Keratinocyte (primary cell): ENCODE measurements at regions not wholly inside any gene's neighbourhood (a gene's known extent, or its start where the extent isn't known, plus 50 kb on each side); places are given as distances from the start of the nearest gene placed in this dataset.

ENCODE experiments used
- DNase-seq: peaks from one replicate; pipeline ENCODE4 v3.0.0-alpha.2; 2011; ENCODE audit warnings: low read depth, missing footprints, low spot score
- FAIRE-seq: peaks from 2 replicates; lab custom pipeline; 2011; peaks lifted over from hg19 to GRCh38; lab: Jason Lieb, UNC
- H2AFZ ChIP-seq: 2 replicates; pipeline ENCODE4 v1.6.0; 2012; ENCODE audit warnings: low read length, control low read depth, inconsistent platforms; ENCODE audit not compliant: control insufficient read depth
- H3K27ac ChIP-seq: 2 replicates; pipeline ENCODE4 v1.5.1; 2011; ENCODE audit warnings: low read length; ENCODE audit not compliant: control insufficient read depth, insufficient read depth
- H3K27me3 ChIP-seq: 3 replicates; pipeline ENCODE4 v1.6.0; 2011; ENCODE audit warnings: low read length; ENCODE audit not compliant: control insufficient read depth, insufficient read depth; ENCODE audit errors: extremely low read depth
- H3K36me3 ChIP-seq, 2 experiments: 2 replicates in 1 of 2; 3 replicates in 1 of 2; pipeline ENCODE4 v1.5.1; 2011; ENCODE audit warnings: low read length in 2 of 2, mild to moderate bottlenecking in 1 of 2; ENCODE audit not compliant: control insufficient read depth in 2 of 2, insufficient read depth in 2 of 2; ENCODE audit errors: extremely low read depth in 1 of 2
- H3K4me1 ChIP-seq: 3 replicates; pipeline ENCODE4 v1.5.1; 2011; ENCODE audit warnings: low read length; ENCODE audit not compliant: control insufficient read depth, insufficient read depth; ENCODE audit errors: extremely low read depth
- H3K4me2 ChIP-seq: 3 replicates; pipeline ENCODE4 v1.6.0; 2011; ENCODE audit warnings: low read depth, low read length; ENCODE audit not compliant: control insufficient read depth, insufficient read depth; ENCODE audit errors: extremely low read depth
- H3K4me3 ChIP-seq, 3 experiments: fragments of 200-600 bp in 1 of 3; sonication (generic) in 1 of 3; 2 replicates in 2 of 3; 3 replicates in 1 of 3; pipeline ENCODE4 v1.5.1; 2011 to 2016; ENCODE audit warnings: low read length in 3 of 3, mild to moderate bottlenecking in 3 of 3, control low read depth in 2 of 3, inconsistent platforms in 1 of 3, low read depth in 1 of 3, mixed read lengths in 1 of 3, mixed run types in 1 of 3, moderate library complexity in 1 of 3; ENCODE audit not compliant: control insufficient read depth in 2 of 3, insufficient read depth in 2 of 3; ENCODE audit errors: extremely low read depth in 1 of 3
- H3K79me2 ChIP-seq: 2 replicates; pipeline ENCODE4 v1.6.0; 2012; ENCODE audit warnings: low read length; ENCODE audit not compliant: control insufficient read depth, insufficient read depth
- H3K9ac ChIP-seq: 3 replicates; pipeline ENCODE4 v1.6.0; 2011; ENCODE audit warnings: low read length; ENCODE audit not compliant: control insufficient read depth, insufficient read depth; ENCODE audit errors: extremely low read depth
- H3K9me1 ChIP-seq: 3 replicates; pipeline ENCODE4 v1.6.0; 2011; ENCODE audit warnings: low read length; ENCODE audit not compliant: control insufficient read depth, insufficient read depth; ENCODE audit errors: extremely low read depth
- H3K9me3 ChIP-seq: 2 replicates; pipeline ENCODE4 v1.5.1; 2012; ENCODE audit warnings: low read depth, low read length; ENCODE audit not compliant: control insufficient read depth
- H4K20me1 ChIP-seq: 3 replicates; pipeline ENCODE4 v1.6.0; 2011; ENCODE audit warnings: low read length; ENCODE audit not compliant: control insufficient read depth, insufficient read depth; ENCODE audit errors: extremely low read depth
- CTCF ChIP-seq, 3 experiments: IDR thresholded peaks in 1 of 3; conservative IDR thresholded peaks in 1 of 3; optimal IDR thresholded peaks in 1 of 3; 2 replicates in 2 of 3; 3 replicates in 1 of 3; pipeline versions ENCODE3 to v1.5.1; 2011; ENCODE audit warnings: low read length in 3 of 3, mild to moderate bottlenecking in 3 of 3, moderate library complexity in 2 of 3, control low read depth in 1 of 3, inconsistent platforms in 1 of 3; ENCODE audit not compliant: insufficient read depth in 2 of 3; ENCODE audit errors: extremely low read depth in 1 of 3
- EZH2 ChIP-seq: IDR thresholded peaks from one replicate; pipeline ENCODE4 v1.6.1; 2012; ENCODE audit warnings: inconsistent platforms, mild to moderate bottlenecking, low read length, moderate library complexity
- dilution Hi-C: fragments of 300-500 bp; cut with MboI; formaldehyde crosslinking; loops from one replicate; pipeline ENCODE4 v1.7.0; 2020; ENCODE audit warnings: low sequenced_read_pairs; ENCODE audit not compliant: extremely low pct_ligation_motif_present

GRCh38 chr12:5194306-5194705, 150.6 kb downstream of the KCNA5 start:
- H3K27ac ChIP-seq = no peak overlapping the region
- no peak overlapping the region for H2AFZ ChIP-seq
- H3K79me2 ChIP-seq = no peaks in the 10 kb centered on the region
- H3K9me1 ChIP-seq = no peaks in the 10 kb centered on the region
- no peaks in the 10 kb centered on the region for H3K36me3 ChIP-seq
- H4K20me1 ChIP-seq = no peaks in the 10 kb centered on the region
- peaks cover 9% of the 10 kb centered on the region for H3K4me1 ChIP-seq
- no peak overlapping the region for H3K9ac ChIP-seq
- no peaks in the 10 kb centered on the region for H3K9me3 ChIP-seq
- FAIRE-seq = no peak
- no peak for TF ChIP-seq CTCF (optimal IDR thresholded peaks at IDR 0.05 in 1 of 3, IDR thresholded peaks at IDR 0.05 in 1 of 3, conservative IDR thresholded peaks at IDR 0.05 in 1 of 3; ENCODE audit: extremely low read depth in 1 of 3, insufficient read depth in 2 of 3, low read length in 3 of 3)
- TF ChIP-seq EZH2 = no peak
- DNase-seq = no peak
- H3K4me2 ChIP-seq = no peak overlapping the region
- no peak overlapping the region for H3K4me3 ChIP-seq
- dilution Hi-C loops = no loop called here
- peaks cover 13% of the 10 kb centered on the region for H3K27me3 ChIP-seq

GRCh38 chr12:5195244-5195643, 151.6 kb downstream of the KCNA5 start:
- Histone ChIP-seq H3K27ac (no peak overlapping the region), H3K4me2 (no peak overlapping the region), H3K4me1 (peaks cover 9% of the 10 kb centered on the region), H4K20me1 (no peaks in the 10 kb centered on the region), H3K36me3 (no peaks in the 10 kb centered on the region), H2AFZ (no peak overlapping the region), H3K79me2 (no peaks in the 10 kb centered on the region), H3K9me3 (no peaks in the 10 kb centered on the region), H3K27me3 (peaks cover 18% of the 10 kb centered on the region), H3K4me3 (no peak overlapping the region), H3K9ac (no peak overlapping the region), H3K9me1 (no peaks in the 10 kb centered on the region)
- FAIRE-seq = no peak
- DNase-seq = no peak
- TF ChIP-seq CTCF (optimal IDR thresholded peaks at IDR 0.05 in 1 of 3, IDR thresholded peaks at IDR 0.05 in 1 of 3, conservative IDR thresholded peaks at IDR 0.05 in 1 of 3; ENCODE audit: extremely low read depth in 1 of 3, insufficient read depth in 2 of 3, low read length in 3 of 3) (no peak), EZH2 (no peak)
- dilution Hi-C loops = no loop called here
